Calu3 (cell line): ENCODE measurements at regions not wholly inside any gene's neighbourhood (a gene's known extent, or its start where the extent isn't known, plus 50 kb on each side); places are given as distances from the start of the nearest gene placed in this dataset.

ENCODE experiments used
- BruUV-seq: library from RNA; stranded (reverse); fragments of 400-500 nt; replicated peaks from 2 replicates; lab custom pipeline; 2021; lab: Mats Ljungman, UMichigan
- CTCF ChIA-PET: fragments of 300-600 bp; sonication (Branson Sonifier 250); formaldehyde crosslinking; loops from one replicate; lab custom pipeline; 2022; ENCODE audit warnings: antibody characterized with exemption; lab: Charles Lee
- DNase-seq: peaks from one replicate; pipeline ENCODE4 v3.0.0; 2022
- H3K27ac Mint-ChIP-seq: one replicate; pipeline ENCODE4 v1.8.0; 2022; ENCODE audit warnings: mixed read lengths; ENCODE audit not compliant: unreplicated experiment
- H3K27me3 Mint-ChIP-seq: one replicate; pipeline ENCODE4 v1.8.0; 2022; ENCODE audit warnings: mixed read lengths; ENCODE audit not compliant: unreplicated experiment
- H3K36me3 Mint-ChIP-seq: one replicate; pipeline ENCODE4 v1.8.0; 2022; ENCODE audit warnings: mild to moderate bottlenecking, moderate library complexity, mixed read lengths; ENCODE audit not compliant: insufficient read depth, unreplicated experiment
- H3K4me1 Mint-ChIP-seq: one replicate; pipeline ENCODE4 v1.8.0; 2022; ENCODE audit warnings: mild to moderate bottlenecking, low read depth, mixed read lengths; ENCODE audit not compliant: unreplicated experiment
- H3K4me3 Mint-ChIP-seq: one replicate; pipeline ENCODE4 v1.8.0; 2022; ENCODE audit warnings: mild to moderate bottlenecking, low read depth, moderate library complexity, mixed read lengths; ENCODE audit not compliant: unreplicated experiment
- H3K9me3 Mint-ChIP-seq: one replicate; pipeline ENCODE4 v1.8.0; 2022; ENCODE audit warnings: low read depth, mixed read lengths; ENCODE audit not compliant: unreplicated experiment
- intact Hi-C: fragments of 100-400 bp; cut with micrococcal nuclease; formaldehyde crosslinking; loops from one replicate; pipeline ENCODE4 v1.10.0; 2022; ENCODE audit not compliant: unreplicated experiment
- TF ChIP-seq, protein P1 (sequence below): fragments of 200-600 bp; IDR thresholded peaks from one replicate; pipeline ENCODE4 v1.8.0; 2022; ENCODE audit warnings: antibody characterized with exemption; ENCODE audit not compliant: unreplicated experiment

DNA sequence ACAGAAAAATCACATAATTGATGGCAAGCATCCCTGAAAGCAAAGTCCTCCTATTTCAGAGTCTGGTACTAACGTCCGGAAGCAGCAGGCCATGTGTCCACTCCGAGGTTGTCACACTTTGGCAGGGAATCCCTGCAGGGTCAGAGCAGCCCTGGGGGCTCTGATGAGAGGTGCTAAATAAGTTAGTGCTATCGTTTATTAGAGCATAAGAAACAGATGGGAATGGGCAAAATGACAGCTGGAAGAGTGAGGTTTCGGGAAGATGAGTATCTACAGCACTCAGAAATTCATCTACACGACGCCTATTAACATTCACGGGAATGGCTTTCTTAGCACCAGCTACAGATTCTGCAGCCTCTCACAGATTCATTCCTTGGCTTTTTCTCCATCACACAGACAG lies 465.4 kb upstream of the PSMD7 start:
- TF ChIP-seq, protein P1, sequence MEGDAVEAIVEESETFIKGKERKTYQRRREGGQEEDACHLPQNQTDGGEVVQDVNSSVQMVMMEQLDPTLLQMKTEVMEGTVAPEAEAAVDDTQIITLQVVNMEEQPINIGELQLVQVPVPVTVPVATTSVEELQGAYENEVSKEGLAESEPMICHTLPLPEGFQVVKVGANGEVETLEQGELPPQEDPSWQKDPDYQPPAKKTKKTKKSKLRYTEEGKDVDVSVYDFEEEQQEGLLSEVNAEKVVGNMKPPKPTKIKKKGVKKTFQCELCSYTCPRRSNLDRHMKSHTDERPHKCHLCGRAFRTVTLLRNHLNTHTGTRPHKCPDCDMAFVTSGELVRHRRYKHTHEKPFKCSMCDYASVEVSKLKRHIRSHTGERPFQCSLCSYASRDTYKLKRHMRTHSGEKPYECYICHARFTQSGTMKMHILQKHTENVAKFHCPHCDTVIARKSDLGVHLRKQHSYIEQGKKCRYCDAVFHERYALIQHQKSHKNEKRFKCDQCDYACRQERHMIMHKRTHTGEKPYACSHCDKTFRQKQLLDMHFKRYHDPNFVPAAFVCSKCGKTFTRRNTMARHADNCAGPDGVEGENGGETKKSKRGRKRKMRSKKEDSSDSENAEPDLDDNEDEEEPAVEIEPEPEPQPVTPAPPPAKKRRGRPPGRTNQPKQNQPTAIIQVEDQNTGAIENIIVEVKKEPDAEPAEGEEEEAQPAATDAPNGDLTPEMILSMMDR: no peak
- no peak for DNase-seq
- no TSS peak for BruUV-seq
- H3K4me3 Mint-ChIP-seq: no peak overlapping the region
- peaks cover 4% of the 10 kb centered on the region for H3K9me3 Mint-ChIP-seq
- no peaks in the 10 kb centered on the region for H3K4me1 Mint-ChIP-seq
- H3K36me3 Mint-ChIP-seq: no peaks in the 10 kb centered on the region
- CTCF ChIA-PET: no interaction called here
- no peak overlapping the region for H3K27ac Mint-ChIP-seq
- H3K27me3 Mint-ChIP-seq: peaks cover 17% of the 10 kb centered on the region
- intact Hi-C loops: no loop called here

DNA sequence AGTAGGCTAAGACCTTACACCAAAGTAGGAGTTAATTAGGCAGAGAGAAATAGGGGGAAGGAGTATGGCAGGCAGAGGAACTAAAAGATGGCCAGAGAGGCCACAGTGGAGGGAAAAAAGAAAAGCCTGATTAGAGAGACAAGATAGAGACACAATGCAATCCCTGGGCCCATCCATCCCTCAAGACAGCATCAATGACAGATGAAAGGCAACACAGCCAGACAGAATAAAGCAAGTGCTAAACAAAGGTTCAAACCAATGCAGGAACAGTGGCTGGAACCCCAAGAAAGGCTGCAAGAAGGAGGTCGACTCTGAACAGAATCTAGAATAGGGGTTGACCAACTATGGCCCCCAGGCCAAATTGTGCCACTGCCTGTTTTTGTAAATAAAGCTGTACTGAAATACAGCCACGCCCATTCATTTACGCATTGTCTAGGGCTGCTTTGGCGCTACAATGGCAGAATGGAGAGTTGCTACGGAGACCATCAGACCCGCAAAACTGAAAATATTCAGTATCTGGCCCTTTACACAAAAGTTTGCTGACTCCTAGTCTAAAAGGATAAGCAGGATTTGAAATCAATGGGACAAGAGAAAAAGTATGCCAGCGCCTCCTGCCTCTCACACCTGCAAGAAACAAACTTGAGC lies 473.3 kb upstream of the PSMD7 start:
- Mint-ChIP-seq H3K4me3 (no peak overlapping the region), H3K27ac (no peak overlapping the region), H3K27me3 (peaks cover 39% of the 10 kb centered on the region), H3K9me3 (no peaks in the 10 kb centered on the region), H3K4me1 (no peaks in the 10 kb centered on the region), H3K36me3 (no peaks in the 10 kb centered on the region)
- TF ChIP-seq, protein P1: no peak
- CTCF ChIA-PET: no interaction called here
- intact Hi-C loops: no loop called here
- DNase-seq: no peak
- BruUV-seq: no TSS peak

DNA sequence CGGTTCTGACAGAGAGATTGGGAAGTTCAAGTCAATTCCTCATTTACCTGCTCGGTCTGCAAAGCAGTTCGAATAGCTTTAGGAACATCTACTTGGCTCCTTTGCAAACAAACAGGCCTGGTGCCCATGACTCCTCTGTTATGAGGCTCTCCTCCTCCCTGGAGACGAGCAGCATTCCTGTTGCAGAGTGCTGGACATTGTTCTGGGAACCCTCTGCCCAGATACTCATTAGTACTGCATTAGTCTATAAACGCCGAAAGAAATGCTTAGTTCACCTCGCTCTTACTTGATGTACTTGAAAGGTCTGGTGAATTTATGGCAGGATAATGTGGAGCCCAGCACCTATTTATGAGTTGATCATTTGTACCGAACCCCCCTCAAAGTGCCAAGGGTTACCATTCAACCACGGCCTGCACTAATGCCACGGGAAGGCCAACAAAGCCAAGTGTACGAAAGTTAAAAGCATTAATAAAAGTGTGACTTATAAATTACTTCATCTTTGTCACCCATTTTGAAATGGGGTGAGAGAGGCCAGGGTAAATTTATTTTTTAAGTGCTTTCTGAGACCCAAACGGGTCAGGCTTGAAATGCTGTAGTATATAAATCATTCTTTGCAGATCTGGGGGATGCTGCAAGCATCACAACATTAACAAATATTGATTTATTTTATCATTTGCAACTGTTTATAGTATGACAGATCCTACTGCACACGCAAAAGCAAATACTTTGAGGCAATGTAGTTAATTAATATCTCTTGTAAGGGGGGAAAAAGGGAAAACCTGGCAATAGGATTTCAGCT lies 478.9 kb upstream of the PSMD7 start:
- Mint-ChIP-seq H3K27me3 (peaks cover 59% of the 10 kb centered on the region), H3K4me1 (no peaks in the 10 kb centered on the region), H3K27ac (no peak overlapping the region), H3K9me3 (no peaks in the 10 kb centered on the region), H3K4me3 (no peak overlapping the region), H3K36me3 (no peaks in the 10 kb centered on the region)
- intact Hi-C loops: no loop called here
- CTCF ChIA-PET: no interaction called here
- BruUV-seq: no TSS peak
- no peak for DNase-seq
- TF ChIP-seq, protein P1: no peak

DNA sequence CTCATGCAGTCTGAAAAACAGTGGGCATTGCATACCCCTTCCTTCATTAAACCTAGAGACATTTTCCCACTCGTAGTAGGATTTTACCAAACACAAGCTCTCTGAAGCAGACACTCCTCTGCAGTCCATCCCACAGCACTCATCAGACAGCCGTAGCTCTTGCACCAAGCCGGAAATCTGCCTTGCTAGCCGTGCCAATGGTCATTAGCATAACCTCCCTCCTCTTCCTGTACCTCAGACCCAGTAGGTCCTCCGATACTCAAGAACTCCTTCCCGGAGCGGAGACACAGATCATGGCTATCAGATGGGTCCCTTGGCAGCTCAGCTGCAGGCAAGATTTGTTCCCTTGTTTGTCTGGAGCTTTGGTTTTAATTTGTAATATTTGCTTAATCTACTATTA lies 483.1 kb upstream of the PSMD7 start:
- no peak for DNase-seq
- CTCF ChIA-PET: interaction anchor here (0.7 kb wide), 1 partner anchor 144 kb away, joined by 4 read pairs; no protein-coding TSS in a partner anchor
- H3K36me3 Mint-ChIP-seq: no peaks in the 10 kb centered on the region
- H3K27ac Mint-ChIP-seq: no peak overlapping the region
- no TSS peak for BruUV-seq
- no peak overlapping the region for H3K4me3 Mint-ChIP-seq
- no peaks in the 10 kb centered on the region for H3K9me3 Mint-ChIP-seq
- TF ChIP-seq, protein P1: no peak
- H3K27me3 Mint-ChIP-seq: peaks cover 50% of the 10 kb centered on the region
- intact Hi-C loops: no loop called here
- H3K4me1 Mint-ChIP-seq: no peaks in the 10 kb centered on the region
